WTC11 (cell line): ENCODE measurements at regions not wholly inside any gene's neighbourhood (a gene's known extent, or its start where the extent isn't known, plus 50 kb on each side); places are given as distances from the start of the nearest gene placed in this dataset.

Experiments
- ATAC-seq: fragments of 200-7000 bp; cut with Tn5 transposase; 2 replicates; pipeline ENCODE4 v1.10.0; 2021; ENCODE audit warnings: mild to moderate bottlenecking, moderate library complexity
- CTCF ChIA-PET: fragments of 300-600 bp; sonication (Branson Sonifier 250); formaldehyde crosslinking; loops from one replicate; lab custom pipeline; 2021; ENCODE audit warnings: antibody characterized with exemption; lab: Charles Lee
- POLR2A ChIA-PET: fragments of 350-600 bp; sonication (Branson Sonifier 250); formaldehyde crosslinking; loops from one replicate; lab custom pipeline; 2021; ENCODE audit warnings: antibody characterized with exemption; lab: Charles Lee
- DNase-seq: peaks from one replicate; pipeline ENCODE4 v3.0.0; 2021; ENCODE audit warnings: low spot score
- H3K27ac Mint-ChIP-seq: 2 replicates; pipeline ENCODE4 v1.8.0; 2021; ENCODE audit warnings: mixed read lengths
- H3K27me3 Mint-ChIP-seq: 2 replicates; pipeline ENCODE4 v1.8.0; 2021; ENCODE audit warnings: low read depth, mild to moderate bottlenecking, moderate library complexity, mixed read lengths
- H3K36me3 Mint-ChIP-seq: 2 replicates; pipeline ENCODE4 v1.8.0; 2021; ENCODE audit warnings: mixed read lengths
- H3K4me1 Mint-ChIP-seq: 2 replicates; pipeline ENCODE4 v1.8.0; 2022; ENCODE audit warnings: mixed read lengths
- H3K4me3 Mint-ChIP-seq: 2 replicates; pipeline ENCODE4 v1.8.0; 2021; ENCODE audit warnings: mild to moderate bottlenecking, moderate library complexity, mixed read lengths
- H3K9me3 Mint-ChIP-seq: 2 replicates; pipeline ENCODE4 v1.8.0; 2021; ENCODE audit warnings: mixed read lengths
- CREB1 ChIP-seq: sonication (generic); formaldehyde crosslinking; IDR thresholded peaks from 2 replicates; pipeline ENCODE4 v1.8.0; 2023; ENCODE audit warnings: mild to moderate bottlenecking, missing genetic modification reagents
- ELF4 ChIP-seq: sonication (generic); formaldehyde crosslinking; IDR thresholded peaks from 2 replicates; pipeline ENCODE4 v1.8.1; 2022; ENCODE audit warnings: low read depth, mild to moderate bottlenecking, moderate library complexity, missing genetic modification reagents
- ETV6 ChIP-seq: sonication (generic); formaldehyde crosslinking; IDR thresholded peaks from 2 replicates; pipeline ENCODE4 v1.8.1; 2022; ENCODE audit warnings: mild to moderate bottlenecking, missing genetic modification reagents
- FOXK1 ChIP-seq: sonication (generic); formaldehyde crosslinking; IDR thresholded peaks from 2 replicates; pipeline ENCODE4 v1.8.0; 2022; ENCODE audit warnings: mild to moderate bottlenecking, moderate library complexity, missing genetic modification reagents
- MYBL2 ChIP-seq: sonication (generic); formaldehyde crosslinking; IDR thresholded peaks from 2 replicates; pipeline ENCODE4 v1.8.1; 2023; ENCODE audit warnings: mild to moderate bottlenecking, moderate library complexity, missing genetic modification reagents
- NR1H2 ChIP-seq: sonication (generic); formaldehyde crosslinking; IDR thresholded peaks from 2 replicates; pipeline ENCODE4 v1.9.0; 2021; ENCODE audit warnings: mild to moderate bottlenecking, moderate library complexity, missing genetic modification reagents
- PRRX2 ChIP-seq: fragments of 250-450 bp; sonication (Bioruptor Pico); IDR thresholded peaks from 2 replicates; pipeline ENCODE4 v1.8.0; 2021; ENCODE audit warnings: mild to moderate bottlenecking
- SMAD3 ChIP-seq: sonication (generic); formaldehyde crosslinking; IDR thresholded peaks from 2 replicates; pipeline ENCODE4 v1.8.0; 2022; ENCODE audit warnings: missing genetic modification reagents, mild to moderate bottlenecking, borderline replicate concordance
- SMAD4 ChIP-seq: sonication (generic); formaldehyde crosslinking; IDR thresholded peaks from 2 replicates; pipeline ENCODE4 v1.8.0; 2022; ENCODE audit warnings: mild to moderate bottlenecking, missing genetic modification reagents
- SOX15 ChIP-seq: fragments of 250-450 bp; sonication (Bioruptor Pico); IDR thresholded peaks from 2 replicates; pipeline ENCODE4 v1.9.0; 2021; ENCODE audit warnings: mild to moderate bottlenecking
- TEAD1 ChIP-seq: sonication (generic); formaldehyde crosslinking; IDR thresholded peaks from 2 replicates; pipeline ENCODE4 v1.8.0; 2022; ENCODE audit warnings: mild to moderate bottlenecking, missing genetic modification reagents
- ZNF416 ChIP-seq: fragments of 250-450 bp; sonication (Bioruptor Pico); IDR thresholded peaks from 2 replicates; pipeline ENCODE4 v1.9.0; 2021; ENCODE audit warnings: mild to moderate bottlenecking, inconsistent platforms
- TF ChIP-seq, protein P1 (sequence below): sonication (generic); formaldehyde crosslinking; IDR thresholded peaks from 2 replicates; pipeline ENCODE4 v1.8.1; 2022; ENCODE audit warnings: mild to moderate bottlenecking, moderate library complexity, missing genetic modification reagents
- TF ChIP-seq, protein P2 (sequence below): sonication (generic); formaldehyde crosslinking; IDR thresholded peaks from 2 replicates; pipeline ENCODE4 v1.8.1; 2023; ENCODE audit warnings: mild to moderate bottlenecking, missing genetic modification reagents
- TF ChIP-seq, protein P3 (sequence below): fragments of 250-450 bp; sonication (Bioruptor Pico); IDR thresholded peaks from 2 replicates; pipeline ENCODE4 v1.8.0; 2021; ENCODE audit warnings: mild to moderate bottlenecking
- TF ChIP-seq, protein P4 (sequence below): fragments of 250-450 bp; sonication (Bioruptor Pico); IDR thresholded peaks from 2 replicates; pipeline ENCODE4 v1.9.0; 2021; ENCODE audit warnings: moderate library complexity, mild to moderate bottlenecking, inconsistent platforms, borderline replicate concordance
- TF ChIP-seq, protein P5 (sequence below): sonication (generic); formaldehyde crosslinking; IDR thresholded peaks from 2 replicates; pipeline ENCODE4 v1.8.1; 2023; ENCODE audit warnings: mild to moderate bottlenecking, missing genetic modification reagents, borderline replicate concordance
- TF ChIP-seq, protein P6 (sequence below): sonication (generic); formaldehyde crosslinking; IDR thresholded peaks from 2 replicates; pipeline ENCODE4 v1.8.1; 2022; ENCODE audit warnings: low read depth, mild to moderate bottlenecking, moderate library complexity, missing genetic modification reagents, borderline replicate concordance
- TF ChIP-seq, protein P7 (sequence below): sonication (generic); formaldehyde crosslinking; IDR thresholded peaks from 2 replicates; pipeline ENCODE4 v1.8.0; 2022; ENCODE audit warnings: mild to moderate bottlenecking, missing genetic modification reagents
- TF ChIP-seq, protein P8 (sequence below): fragments of 250-450 bp; sonication (Bioruptor Pico); IDR thresholded peaks from 2 replicates; pipeline ENCODE4 v1.9.0; 2021; ENCODE audit warnings: mild to moderate bottlenecking, borderline replicate concordance
- TF ChIP-seq, protein P9 (sequence below): sonication (generic); formaldehyde crosslinking; IDR thresholded peaks from 2 replicates; pipeline ENCODE4 v1.8.0; 2022; ENCODE audit warnings: mild to moderate bottlenecking, missing genetic modification reagents

DNA sequence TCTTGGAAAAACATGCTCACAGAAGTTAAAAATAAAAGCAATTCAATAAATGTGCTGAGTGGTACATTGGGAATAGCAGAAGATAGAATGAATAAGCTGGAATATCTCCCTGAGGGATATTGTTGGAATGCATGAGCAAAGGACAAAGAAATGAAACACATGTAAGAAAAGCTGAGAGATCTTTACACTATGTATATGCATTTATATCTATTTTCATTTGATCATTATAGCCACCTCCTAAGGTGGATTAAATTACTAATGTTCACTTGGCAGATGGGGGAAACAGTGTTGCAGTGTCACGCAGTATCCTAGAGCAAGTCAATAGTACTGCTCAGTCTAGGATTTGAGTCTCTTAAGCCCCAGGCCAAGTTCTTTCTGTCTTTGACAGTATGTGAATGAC, 542.0 kb upstream of the MARCKS start (continued):
- TF ChIP-seq CREB1 (CRISPR knock-in tag) (no peak), ELF4 (no peak), NR1H2 (CRISPR knock-in tag) (no peak), SMAD3 (CRISPR knock-in tag) (no peak), TEAD1 (CRISPR knock-in tag) (no peak), FOXK1 (CRISPR knock-in tag) (no peak), SOX15 (no peak)
- TF ChIP-seq, protein P1, sequence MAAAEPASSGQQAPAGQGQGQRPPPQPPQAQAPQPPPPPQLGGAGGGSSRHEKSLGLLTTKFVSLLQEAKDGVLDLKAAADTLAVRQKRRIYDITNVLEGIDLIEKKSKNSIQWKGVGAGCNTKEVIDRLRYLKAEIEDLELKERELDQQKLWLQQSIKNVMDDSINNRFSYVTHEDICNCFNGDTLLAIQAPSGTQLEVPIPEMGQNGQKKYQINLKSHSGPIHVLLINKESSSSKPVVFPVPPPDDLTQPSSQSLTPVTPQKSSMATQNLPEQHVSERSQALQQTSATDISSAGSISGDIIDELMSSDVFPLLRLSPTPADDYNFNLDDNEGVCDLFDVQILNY, result no peak
- TF ChIP-seq, protein P2, sequence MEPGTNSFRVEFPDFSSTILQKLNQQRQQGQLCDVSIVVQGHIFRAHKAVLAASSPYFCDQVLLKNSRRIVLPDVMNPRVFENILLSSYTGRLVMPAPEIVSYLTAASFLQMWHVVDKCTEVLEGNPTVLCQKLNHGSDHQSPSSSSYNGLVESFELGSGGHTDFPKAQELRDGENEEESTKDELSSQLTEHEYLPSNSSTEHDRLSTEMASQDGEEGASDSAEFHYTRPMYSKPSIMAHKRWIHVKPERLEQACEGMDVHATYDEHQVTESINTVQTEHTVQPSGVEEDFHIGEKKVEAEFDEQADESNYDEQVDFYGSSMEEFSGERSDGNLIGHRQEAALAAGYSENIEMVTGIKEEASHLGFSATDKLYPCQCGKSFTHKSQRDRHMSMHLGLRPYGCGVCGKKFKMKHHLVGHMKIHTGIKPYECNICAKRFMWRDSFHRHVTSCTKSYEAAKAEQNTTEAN (CRISPR knock-in tag), result no peak
- TF ChIP-seq, protein P3, sequence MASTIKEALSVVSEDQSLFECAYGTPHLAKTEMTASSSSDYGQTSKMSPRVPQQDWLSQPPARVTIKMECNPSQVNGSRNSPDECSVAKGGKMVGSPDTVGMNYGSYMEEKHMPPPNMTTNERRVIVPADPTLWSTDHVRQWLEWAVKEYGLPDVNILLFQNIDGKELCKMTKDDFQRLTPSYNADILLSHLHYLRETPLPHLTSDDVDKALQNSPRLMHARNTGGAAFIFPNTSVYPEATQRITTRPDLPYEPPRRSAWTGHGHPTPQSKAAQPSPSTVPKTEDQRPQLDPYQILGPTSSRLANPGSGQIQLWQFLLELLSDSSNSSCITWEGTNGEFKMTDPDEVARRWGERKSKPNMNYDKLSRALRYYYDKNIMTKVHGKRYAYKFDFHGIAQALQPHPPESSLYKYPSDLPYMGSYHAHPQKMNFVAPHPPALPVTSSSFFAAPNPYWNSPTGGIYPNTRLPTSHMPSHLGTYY (CRISPR knock-in tag), result no peak

DNA sequence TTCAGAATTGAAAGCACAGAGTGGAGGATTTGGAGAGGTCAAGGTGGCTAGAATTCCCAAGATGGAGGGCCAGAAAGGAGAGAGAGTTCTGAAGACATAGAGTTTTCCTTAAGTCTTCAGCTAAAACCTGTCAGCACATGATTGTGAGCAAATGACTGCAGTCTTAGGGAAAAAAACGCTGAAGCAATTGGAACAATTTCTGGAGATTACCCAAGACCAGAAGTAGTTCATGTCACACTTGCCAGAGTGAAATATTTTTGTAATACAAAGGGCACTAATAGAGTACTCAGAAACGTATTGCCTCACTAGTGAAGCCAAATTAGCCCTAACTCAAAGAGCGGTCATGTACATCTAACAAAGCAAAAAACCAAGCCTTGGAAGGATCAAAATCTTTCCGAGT, 541.3 kb upstream of the MARCKS start:
- POLR2A ChIA-PET, result interaction anchor here (0.6 kb wide), 1 partner anchor 179 kb away, joined by 3 read pairs; no protein-coding TSS in a partner anchor
- no peaks in the 10 kb centered on the region for H3K27me3 Mint-ChIP-seq
- H3K27ac Mint-ChIP-seq, result no peak overlapping the region
- H3K4me1 Mint-ChIP-seq, result no peaks in the 10 kb centered on the region
- no peak overlapping the region for H3K4me3 Mint-ChIP-seq
- CTCF ChIA-PET, result interaction anchor here (1.0 to 1.3 kb wide), 2 partner anchors 9 to 543 kb away, joined by 3 read pairs; no protein-coding TSS in a partner anchor
- DNase-seq, result no peak
- no peak for ATAC-seq
- H3K36me3 Mint-ChIP-seq, result no peaks in the 10 kb centered on the region
- no peaks in the 10 kb centered on the region for H3K9me3 Mint-ChIP-seq
- TF ChIP-seq, protein P4, sequence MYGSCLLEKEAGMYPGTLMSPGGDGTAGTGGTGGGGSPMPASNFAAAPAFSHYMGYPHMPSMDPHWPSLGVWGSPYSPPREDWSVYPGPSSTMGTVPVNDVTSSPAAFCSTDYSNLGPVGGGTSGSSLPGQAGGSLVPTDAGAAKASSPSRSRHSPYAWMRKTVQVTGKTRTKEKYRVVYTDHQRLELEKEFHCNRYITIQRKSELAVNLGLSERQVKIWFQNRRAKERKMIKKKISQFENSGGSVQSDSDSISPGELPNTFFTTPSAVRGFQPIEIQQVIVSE (CRISPR knock-in tag), result no peak
- TF ChIP-seq ZNF416 (no peak), SMAD4 (CRISPR knock-in tag) (no peak), MYBL2 (no peak), SOX15 (no peak), PRRX2 (CRISPR knock-in tag) (no peak), ETV6 (CRISPR knock-in tag) (no peak)
- TF ChIP-seq, protein P5, sequence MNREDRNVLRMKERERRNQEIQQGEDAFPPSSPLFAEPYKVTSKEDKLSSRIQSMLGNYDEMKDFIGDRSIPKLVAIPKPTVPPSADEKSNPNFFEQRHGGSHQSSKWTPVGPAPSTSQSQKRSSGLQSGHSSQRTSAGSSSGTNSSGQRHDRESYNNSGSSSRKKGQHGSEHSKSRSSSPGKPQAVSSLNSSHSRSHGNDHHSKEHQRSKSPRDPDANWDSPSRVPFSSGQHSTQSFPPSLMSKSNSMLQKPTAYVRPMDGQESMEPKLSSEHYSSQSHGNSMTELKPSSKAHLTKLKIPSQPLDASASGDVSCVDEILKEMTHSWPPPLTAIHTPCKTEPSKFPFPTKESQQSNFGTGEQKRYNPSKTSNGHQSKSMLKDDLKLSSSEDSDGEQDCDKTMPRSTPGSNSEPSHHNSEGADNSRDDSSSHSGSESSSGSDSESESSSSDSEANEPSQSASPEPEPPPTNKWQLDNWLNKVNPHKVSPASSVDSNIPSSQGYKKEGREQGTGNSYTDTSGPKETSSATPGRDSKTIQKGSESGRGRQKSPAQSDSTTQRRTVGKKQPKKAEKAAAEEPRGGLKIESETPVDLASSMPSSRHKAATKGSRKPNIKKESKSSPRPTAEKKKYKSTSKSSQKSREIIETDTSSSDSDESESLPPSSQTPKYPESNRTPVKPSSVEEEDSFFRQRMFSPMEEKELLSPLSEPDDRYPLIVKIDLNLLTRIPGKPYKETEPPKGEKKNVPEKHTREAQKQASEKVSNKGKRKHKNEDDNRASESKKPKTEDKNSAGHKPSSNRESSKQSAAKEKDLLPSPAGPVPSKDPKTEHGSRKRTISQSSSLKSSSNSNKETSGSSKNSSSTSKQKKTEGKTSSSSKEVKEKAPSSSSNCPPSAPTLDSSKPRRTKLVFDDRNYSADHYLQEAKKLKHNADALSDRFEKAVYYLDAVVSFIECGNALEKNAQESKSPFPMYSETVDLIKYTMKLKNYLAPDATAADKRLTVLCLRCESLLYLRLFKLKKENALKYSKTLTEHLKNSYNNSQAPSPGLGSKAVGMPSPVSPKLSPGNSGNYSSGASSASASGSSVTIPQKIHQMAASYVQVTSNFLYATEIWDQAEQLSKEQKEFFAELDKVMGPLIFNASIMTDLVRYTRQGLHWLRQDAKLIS, result no peak
- TF ChIP-seq, protein P6, sequence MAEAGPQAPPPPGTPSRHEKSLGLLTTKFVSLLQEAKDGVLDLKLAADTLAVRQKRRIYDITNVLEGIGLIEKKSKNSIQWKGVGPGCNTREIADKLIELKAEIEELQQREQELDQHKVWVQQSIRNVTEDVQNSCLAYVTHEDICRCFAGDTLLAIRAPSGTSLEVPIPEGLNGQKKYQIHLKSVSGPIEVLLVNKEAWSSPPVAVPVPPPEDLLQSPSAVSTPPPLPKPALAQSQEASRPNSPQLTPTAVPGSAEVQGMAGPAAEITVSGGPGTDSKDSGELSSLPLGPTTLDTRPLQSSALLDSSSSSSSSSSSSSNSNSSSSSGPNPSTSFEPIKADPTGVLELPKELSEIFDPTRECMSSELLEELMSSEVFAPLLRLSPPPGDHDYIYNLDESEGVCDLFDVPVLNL (CRISPR knock-in tag), result no peak
- TF ChIP-seq, protein P7, sequence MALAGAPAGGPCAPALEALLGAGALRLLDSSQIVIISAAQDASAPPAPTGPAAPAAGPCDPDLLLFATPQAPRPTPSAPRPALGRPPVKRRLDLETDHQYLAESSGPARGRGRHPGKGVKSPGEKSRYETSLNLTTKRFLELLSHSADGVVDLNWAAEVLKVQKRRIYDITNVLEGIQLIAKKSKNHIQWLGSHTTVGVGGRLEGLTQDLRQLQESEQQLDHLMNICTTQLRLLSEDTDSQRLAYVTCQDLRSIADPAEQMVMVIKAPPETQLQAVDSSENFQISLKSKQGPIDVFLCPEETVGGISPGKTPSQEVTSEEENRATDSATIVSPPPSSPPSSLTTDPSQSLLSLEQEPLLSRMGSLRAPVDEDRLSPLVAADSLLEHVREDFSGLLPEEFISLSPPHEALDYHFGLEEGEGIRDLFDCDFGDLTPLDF (CRISPR knock-in tag), result no peak
- TF ChIP-seq, protein P8, sequence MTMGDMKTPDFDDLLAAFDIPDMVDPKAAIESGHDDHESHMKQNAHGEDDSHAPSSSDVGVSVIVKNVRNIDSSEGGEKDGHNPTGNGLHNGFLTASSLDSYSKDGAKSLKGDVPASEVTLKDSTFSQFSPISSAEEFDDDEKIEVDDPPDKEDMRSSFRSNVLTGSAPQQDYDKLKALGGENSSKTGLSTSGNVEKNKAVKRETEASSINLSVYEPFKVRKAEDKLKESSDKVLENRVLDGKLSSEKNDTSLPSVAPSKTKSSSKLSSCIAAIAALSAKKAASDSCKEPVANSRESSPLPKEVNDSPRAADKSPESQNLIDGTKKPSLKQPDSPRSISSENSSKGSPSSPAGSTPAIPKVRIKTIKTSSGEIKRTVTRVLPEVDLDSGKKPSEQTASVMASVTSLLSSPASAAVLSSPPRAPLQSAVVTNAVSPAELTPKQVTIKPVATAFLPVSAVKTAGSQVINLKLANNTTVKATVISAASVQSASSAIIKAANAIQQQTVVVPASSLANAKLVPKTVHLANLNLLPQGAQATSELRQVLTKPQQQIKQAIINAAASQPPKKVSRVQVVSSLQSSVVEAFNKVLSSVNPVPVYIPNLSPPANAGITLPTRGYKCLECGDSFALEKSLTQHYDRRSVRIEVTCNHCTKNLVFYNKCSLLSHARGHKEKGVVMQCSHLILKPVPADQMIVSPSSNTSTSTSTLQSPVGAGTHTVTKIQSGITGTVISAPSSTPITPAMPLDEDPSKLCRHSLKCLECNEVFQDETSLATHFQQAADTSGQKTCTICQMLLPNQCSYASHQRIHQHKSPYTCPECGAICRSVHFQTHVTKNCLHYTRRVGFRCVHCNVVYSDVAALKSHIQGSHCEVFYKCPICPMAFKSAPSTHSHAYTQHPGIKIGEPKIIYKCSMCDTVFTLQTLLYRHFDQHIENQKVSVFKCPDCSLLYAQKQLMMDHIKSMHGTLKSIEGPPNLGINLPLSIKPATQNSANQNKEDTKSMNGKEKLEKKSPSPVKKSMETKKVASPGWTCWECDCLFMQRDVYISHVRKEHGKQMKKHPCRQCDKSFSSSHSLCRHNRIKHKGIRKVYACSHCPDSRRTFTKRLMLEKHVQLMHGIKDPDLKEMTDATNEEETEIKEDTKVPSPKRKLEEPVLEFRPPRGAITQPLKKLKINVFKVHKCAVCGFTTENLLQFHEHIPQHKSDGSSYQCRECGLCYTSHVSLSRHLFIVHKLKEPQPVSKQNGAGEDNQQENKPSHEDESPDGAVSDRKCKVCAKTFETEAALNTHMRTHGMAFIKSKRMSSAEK, result no peak
- TF ChIP-seq, protein P1, result no peak
- TF ChIP-seq, protein P9, sequence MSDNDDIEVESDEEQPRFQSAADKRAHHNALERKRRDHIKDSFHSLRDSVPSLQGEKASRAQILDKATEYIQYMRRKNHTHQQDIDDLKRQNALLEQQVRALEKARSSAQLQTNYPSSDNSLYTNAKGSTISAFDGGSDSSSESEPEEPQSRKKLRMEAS (CRISPR knock-in tag), result no peak
